IMR-90 (cell line): ENCODE measurements at regions not wholly inside any gene's neighbourhood (a gene's known extent, or its start where the extent isn't known, plus 50 kb on each side); places are given as distances from the start of the nearest gene placed in this dataset.

Experiments used
- ATAC-seq: fragments of 200-7000 bp; cut with Tn5 transposase; 2 replicates; pipeline ENCODE4 v1.9.1; 2020; ENCODE audit warnings: low read depth, mild to moderate bottlenecking, moderate library complexity
- BruUV-seq: library from RNA; stranded (reverse); fragments of 400-500 nt; replicated peaks from 2 replicates; lab custom pipeline; 2021; lab: Mats Ljungman, UMichigan
- CTCF ChIA-PET: fragments of 300-600 bp; formaldehyde crosslinking; extraction: SDS; loops from one replicate; lab custom pipeline; 2021; ENCODE audit warnings: antibody characterized with exemption; lab: Yijun Ruan, JAX
- POLR2A ChIA-PET: fragments of 300-600 bp; sonication (Branson Sonifier 250); formaldehyde crosslinking; loops from one replicate; lab custom pipeline; 2022; ENCODE audit warnings: antibody characterized with exemption; ENCODE audit not compliant: unreplicated experiment; lab: Charles Lee
- DNase-seq: peaks from one replicate; pipeline ENCODE4 v3.0.0; 2013
- H2AFZ ChIP-seq: replicated peaks from 2 replicates; pipeline ENCODE3; 2013; ENCODE audit warnings: low read length, mild to moderate bottlenecking; ENCODE audit not compliant: poor library complexity
- H2AK5ac ChIP-seq: 2 replicates; pipeline ENCODE4 v1.6.1; 2013; ENCODE audit warnings: low read depth, low read length, inconsistent platforms
- H2AK9ac ChIP-seq: replicated peaks from 2 replicates; pipeline ENCODE3; 2013; ENCODE audit warnings: mild to moderate bottlenecking, low read depth, low read length, moderate library complexity; ENCODE audit not compliant: poor library complexity
- H2BK120ac ChIP-seq: 2 replicates; pipeline ENCODE4 v1.6.1; 2013; ENCODE audit warnings: low read depth, low read length, inconsistent platforms
- H2BK15ac ChIP-seq: 3 replicates; pipeline ENCODE4 v1.6.1; 2013; ENCODE audit warnings: low read depth, low read length, inconsistent platforms
- H2BK20ac ChIP-seq: 2 replicates; pipeline ENCODE4 v1.6.1; 2013; ENCODE audit warnings: low read depth, mild to moderate bottlenecking, inconsistent platforms, low read length, moderate library complexity
- H2BK5ac ChIP-seq: 2 replicates; pipeline ENCODE4 v1.6.1; 2013; ENCODE audit warnings: mild to moderate bottlenecking, low read depth, low read length, inconsistent platforms; ENCODE audit not compliant: poor library complexity, severe bottlenecking
- H3K14ac ChIP-seq: replicated peaks from 2 replicates; pipeline ENCODE4 v1.6.1; 2013; ENCODE audit warnings: low read depth, low read length, inconsistent platforms
- H3K18ac ChIP-seq: 2 replicates; pipeline ENCODE4 v1.6.1; 2013; ENCODE audit warnings: low read depth, low read length, control low read depth
- H3K23ac ChIP-seq: 2 replicates; pipeline ENCODE4 v1.6.1; 2013; ENCODE audit warnings: low read depth, low read length, inconsistent platforms
- H3K27ac ChIP-seq: 2 replicates; pipeline ENCODE4 v1.5.1; 2013; ENCODE audit warnings: mild to moderate bottlenecking, control low read depth, low read length; ENCODE audit not compliant: insufficient read depth
- H3K27me3 ChIP-seq: 2 replicates; pipeline ENCODE4 v1.6.1; 2013; ENCODE audit warnings: low read length; ENCODE audit not compliant: control insufficient read depth, insufficient read depth
- H3K36me3 ChIP-seq: 2 replicates; pipeline ENCODE4 v1.6.1; 2013; ENCODE audit warnings: low read length, mixed read lengths; ENCODE audit not compliant: control insufficient read depth, insufficient read depth
- H3K4ac ChIP-seq: 2 replicates; pipeline ENCODE4 v1.6.1; 2013; ENCODE audit warnings: low read depth, low read length, inconsistent platforms
- H3K4me1 ChIP-seq: 2 replicates; pipeline ENCODE4 v1.6.1; 2013; ENCODE audit warnings: low read length, mixed read lengths; ENCODE audit not compliant: control insufficient read depth, insufficient read depth
- H3K4me2 ChIP-seq: 2 replicates; pipeline ENCODE4 v1.6.1; 2013; ENCODE audit warnings: low read depth, mild to moderate bottlenecking, control low read depth, low read length, moderate library complexity
- H3K4me3 ChIP-seq: 2 replicates; pipeline ENCODE4 v1.5.1; 2013; ENCODE audit warnings: low read depth, mild to moderate bottlenecking, control low read depth, low read length, moderate library complexity; ENCODE audit not compliant: insufficient read depth
- H3K56ac ChIP-seq: 2 replicates; pipeline ENCODE4 v1.6.1; 2013; ENCODE audit warnings: low read length, inconsistent platforms; ENCODE audit not compliant: insufficient read depth; ENCODE audit errors: extremely low read depth
- H3K79me1 ChIP-seq, 2 experiments: 2 replicates each; pipeline ENCODE4 v1.6.1; 2013; ENCODE audit warnings: low read length in 2 of 2, inconsistent platforms in 1 of 2, low read depth in 1 of 2
- H3K9ac ChIP-seq: 2 replicates; pipeline ENCODE4 v1.6.1; 2013; ENCODE audit warnings: low read depth, low read length, control low read depth
- H3K9me1 ChIP-seq: 2 replicates; pipeline ENCODE4 v1.6.1; 2013; ENCODE audit warnings: low read length, inconsistent platforms; ENCODE audit not compliant: insufficient read depth
- H3K9me3 ChIP-seq: 2 replicates; pipeline ENCODE4 v1.6.1; 2013; ENCODE audit warnings: low read length; ENCODE audit not compliant: control insufficient read depth, insufficient read depth
- H4K20me1 ChIP-seq: 2 replicates; pipeline ENCODE4 v1.6.1; 2013; ENCODE audit warnings: low read length, inconsistent platforms; ENCODE audit not compliant: insufficient read depth
- H4K5ac ChIP-seq: 2 replicates; pipeline ENCODE4 v1.6.1; 2013; ENCODE audit warnings: mild to moderate bottlenecking, low read depth, low read length, control low read depth
- H4K8ac ChIP-seq, 2 experiments: 2 replicates each; pipeline ENCODE4 v1.6.1; 2013; ENCODE audit warnings: low read depth in 2 of 2, low read length in 2 of 2, control low read depth in 1 of 2, inconsistent platforms in 1 of 2
- H4K91ac ChIP-seq: 2 replicates; pipeline ENCODE4 v1.6.1; 2013; ENCODE audit warnings: low read depth, low read length, inconsistent platforms; ENCODE audit not compliant: insufficient read depth
- BHLHE40 ChIP-seq: fragments of 150-350 bp; IDR thresholded peaks from 2 replicates; pipeline ENCODE4 v1.6.1; 2016; ENCODE audit warnings: mild to moderate bottlenecking, low read depth, low read length
- CEBPB ChIP-seq: IDR thresholded peaks from 2 replicates; pipeline ENCODE4 v1.6.1; 2012; ENCODE audit warnings: low read depth, low read length, improper control_type of control experiment
- CHD1 ChIP-seq: IDR thresholded peaks from 2 replicates; pipeline ENCODE4 v1.6.1; 2012; ENCODE audit warnings: low read depth, low read length, improper control_type of control experiment
- CTCF ChIP-seq: conservative IDR thresholded peaks from 2 replicates; pipeline ENCODE4 v1.5.1; 2012; ENCODE audit warnings: mild to moderate bottlenecking, low read depth, low read length, improper control_type of control experiment
- ELK1 ChIP-seq: fragments of 150-350 bp; IDR thresholded peaks from 2 replicates; pipeline ENCODE4 v1.6.1; 2016; ENCODE audit warnings: low read depth, mild to moderate bottlenecking, low read length, moderate library complexity, borderline replicate concordance
- FOS ChIP-seq: fragments of 150-350 bp; IDR thresholded peaks from 2 replicates; pipeline ENCODE4 v1.6.1; 2016; ENCODE audit warnings: low read depth, low read length
- MAFK ChIP-seq: IDR thresholded peaks from 2 replicates; pipeline ENCODE4 v1.6.1; 2012; ENCODE audit warnings: low read depth, low read length, improper control_type of control experiment
- MAZ ChIP-seq: IDR thresholded peaks from 2 replicates; pipeline ENCODE4 v1.6.1; 2012; ENCODE audit warnings: low read depth, mild to moderate bottlenecking, low read length, improper control_type of control experiment, moderate library complexity, borderline replicate concordance
- MXI1 ChIP-seq: IDR thresholded peaks from 2 replicates; pipeline ENCODE4 v1.6.1; 2012; ENCODE audit warnings: low read depth, mild to moderate bottlenecking, low read length, moderate library complexity, borderline replicate concordance
- NFE2L2 ChIP-seq: fragments of 150-350 bp; IDR thresholded peaks from 2 replicates; pipeline ENCODE4 v1.6.1; 2016; ENCODE audit warnings: low read depth, mild to moderate bottlenecking, low read length
- POLR2A ChIP-seq: IDR thresholded peaks from 2 replicates; pipeline ENCODE4 v1.6.1; 2012; ENCODE audit warnings: mild to moderate bottlenecking, low read depth, low read length
- RAD21 ChIP-seq: IDR thresholded peaks from 2 replicates; pipeline ENCODE4 v1.6.1; 2012; ENCODE audit warnings: low read length, improper control_type of control experiment
- RCOR1 ChIP-seq: IDR thresholded peaks from 2 replicates; pipeline ENCODE4 v1.6.1; 2012; ENCODE audit warnings: mild to moderate bottlenecking, low read length, improper control_type of control experiment; ENCODE audit not compliant: insufficient replicate concordance
- RFX5 ChIP-seq: IDR thresholded peaks from 2 replicates; pipeline ENCODE4 v1.8.0; 2012; ENCODE audit warnings: low read depth, mild to moderate bottlenecking, low read length, moderate library complexity
- SMC3 ChIP-seq: fragments of 150-350 bp; IDR thresholded peaks from 2 replicates; pipeline ENCODE4 v1.6.1; 2016; ENCODE audit warnings: low read depth, mild to moderate bottlenecking, antibody characterized with exemption, low read length, moderate library complexity
- USF2 ChIP-seq: fragments of 150-350 bp; IDR thresholded peaks from 2 replicates; pipeline ENCODE4 v1.6.1; 2017; ENCODE audit warnings: mild to moderate bottlenecking, antibody characterized with exemption, low read length, low read depth
- WGBS, 2 experiments: methylation state at CpG; one replicate each; pipeline versions ENCODE4 v1.1.5 to v1.1.7; 2013; ENCODE audit warnings: missing lambda C conversion rate in 2 of 2; ENCODE audit not compliant: insufficient read length in 1 of 2; ENCODE audit errors: extremely low coverage in 2 of 2; 5-methylcytosine and 5-hydroxymethylcytosine counted together
- dilution Hi-C: fragments of 300-500 bp; cut with HindIII; formaldehyde crosslinking; loops from one replicate; pipeline ENCODE4 v1.14.3; 2018; ENCODE audit warnings: low sequenced_read_pairs; ENCODE audit not compliant: unreplicated experiment
- in situ Hi-C: fragments of 300-500 bp; cut with MboI; formaldehyde crosslinking; loops from 3 replicates; pipeline ENCODE4 v1.14.3; 2019; ENCODE audit warnings: low sequenced_read_pairs, inconsistent platforms, mixed read lengths
- intact Hi-C: fragments of 100-400 bp; cut with micrococcal nuclease; formaldehyde crosslinking; loops from 2 replicates; pipeline ENCODE4 v1.10.0; 2022

- Histone ChIP-seq H3K4me3 (no peak overlapping the region), H3K23ac (no peak overlapping the region), H3K4me2 (no peak overlapping the region), H3K9ac (no peak overlapping the region), H2BK120ac (no peak overlapping the region), H3K14ac (no peak overlapping the region), H3K27ac (no peak overlapping the region), H3K79me1 (no peaks in the 10 kb centered on the region), H2BK20ac (no peak overlapping the region), H3K36me3 (no peaks in the 10 kb centered on the region), H3K4me1 (peaks cover 3% of the 10 kb centered on the region; the same call in 1 of the 2 replicates), H3K27me3 (no peaks in the 10 kb centered on the region), H3K9me1 (peaks cover 2% of the 10 kb centered on the region; the same call in 1 of the 2 replicates), H2BK5ac (no peak overlapping the region), H4K8ac (no peak overlapping the region), H3K56ac (no peak overlapping the region), H3K18ac (no peak overlapping the region), H2AK9ac (no peak overlapping the region), H3K9me3 (no peaks in the 10 kb centered on the region), H2AFZ (no peak overlapping the region), H4K20me1 (no peaks in the 10 kb centered on the region), H3K4ac (no peak overlapping the region), H4K91ac (no peak overlapping the region), H2AK5ac (no peak overlapping the region), H4K5ac (no peak overlapping the region), H2BK15ac (no peak overlapping the region)
- TF ChIP-seq SMC3 (no peak), MXI1 (no peak), CTCF (no peak), RFX5 (no peak), FOS (no peak), RAD21 (no peak), MAZ (no peak), ELK1 (no peak), CHD1 (no peak), BHLHE40 (no peak), POLR2A (no peak), USF2 (no peak), CEBPB (no peak), MAFK (no peak), NFE2L2 (no peak), RCOR1 (no peak)
- ChIA-PET POLR2A (no interaction called here), CTCF (no interaction called here)
- intact Hi-C loops, result no loop called here
- DNase-seq (no peak), ATAC-seq (no peak)
- WGBS, 2 experiments, result no CpG with 5 or more reads among the region's 1 CpG
- dilution Hi-C loops, result no loop called here
- in situ Hi-C loops, result no loop called here
- no TSS peak for BruUV-seq
Observed at GRCh38 chr4:159008671-159009070, 94.2 kb upstream of the RAPGEF2 start.
